Astrocyte (in vitro differentiated cells and primary cell): ENCODE measurements at regions not wholly inside any gene's neighbourhood (a gene's known extent, or its start where the extent isn't known, plus 50 kb on each side); places are given as distances from the start of the nearest gene placed in this dataset.

ENCODE experiments used
- DNase-seq: peaks from one replicate; pipeline ENCODE4 v3.0.0-alpha.2; 2010; ENCODE audit warnings: low read depth
- FAIRE-seq: peaks from 2 replicates; lab custom pipeline; 2011; peaks lifted over from hg19 to GRCh38; lab: Jason Lieb, UNC
- H2AFZ ChIP-seq: 2 replicates; pipeline ENCODE4 v1.6.0; 2012; ENCODE audit warnings: low read depth, low read length, inconsistent platforms
- H3K27ac ChIP-seq: 2 replicates; pipeline ENCODE4 v1.5.1; 2011; ENCODE audit warnings: low read depth, low read length, inconsistent platforms
- H3K27me3 ChIP-seq: 2 replicates; pipeline ENCODE4 v1.6.0; 2011; ENCODE audit warnings: low read length, inconsistent platforms; ENCODE audit not compliant: insufficient read depth
- H3K36me3 ChIP-seq: 2 replicates; pipeline ENCODE4 v1.5.1; 2011; ENCODE audit warnings: low read length, inconsistent platforms; ENCODE audit not compliant: insufficient read depth
- H3K4me1 ChIP-seq: 2 replicates; pipeline ENCODE4 v1.5.1; 2011; ENCODE audit warnings: low read length, inconsistent platforms; ENCODE audit not compliant: insufficient read depth
- H3K4me2 ChIP-seq: 2 replicates; pipeline ENCODE4 v1.6.0; 2012; ENCODE audit warnings: low read length, inconsistent platforms
- H3K4me3 ChIP-seq: 2 replicates; pipeline ENCODE4 v1.5.1; 2011; ENCODE audit warnings: low read depth, mild to moderate bottlenecking, low read length, inconsistent platforms; ENCODE audit not compliant: insufficient read depth
- H3K79me2 ChIP-seq: 2 replicates; pipeline ENCODE4 v1.6.0; 2012; ENCODE audit warnings: mild to moderate bottlenecking, low read length, inconsistent platforms; ENCODE audit not compliant: insufficient read depth
- H3K9ac ChIP-seq: 2 replicates; pipeline ENCODE4 v1.6.0; 2012; ENCODE audit warnings: mild to moderate bottlenecking, low read length, inconsistent platforms
- H3K9me3 ChIP-seq: 2 replicates; pipeline ENCODE4 v1.5.1; 2012; ENCODE audit warnings: low read depth, mild to moderate bottlenecking, low read length, inconsistent platforms; ENCODE audit not compliant: insufficient read depth
- H4K20me1 ChIP-seq: 2 replicates; pipeline ENCODE4 v1.6.0; 2012; ENCODE audit warnings: low read length, inconsistent platforms; ENCODE audit not compliant: insufficient read depth
- H3K27ac Mint-ChIP-seq: one replicate; pipeline ENCODE4 v1.8.0; 2021; ENCODE audit warnings: mild to moderate bottlenecking, mixed read lengths; ENCODE audit not compliant: unreplicated experiment
- H3K27me3 Mint-ChIP-seq: one replicate; pipeline ENCODE4 v1.8.0; 2021; ENCODE audit warnings: low read depth, mixed read lengths; ENCODE audit not compliant: unreplicated experiment
- H3K36me3 Mint-ChIP-seq: one replicate; pipeline ENCODE4 v1.8.0; 2021; ENCODE audit warnings: low read depth, mixed read lengths; ENCODE audit not compliant: unreplicated experiment
- H3K4me1 Mint-ChIP-seq: one replicate; pipeline ENCODE4 v1.8.0; 2021; ENCODE audit warnings: low read depth, mixed read lengths; ENCODE audit not compliant: unreplicated experiment
- H3K4me3 Mint-ChIP-seq: one replicate; pipeline ENCODE4 v1.8.0; 2021; ENCODE audit warnings: mild to moderate bottlenecking, moderate library complexity, mixed read lengths; ENCODE audit not compliant: unreplicated experiment
- H3K9me3 Mint-ChIP-seq: one replicate; pipeline ENCODE4 v1.8.0; 2021; ENCODE audit warnings: mild to moderate bottlenecking, mixed read lengths; ENCODE audit not compliant: unreplicated experiment
- CTCF ChIP-seq: IDR thresholded peaks from 2 replicates; pipeline ENCODE4 v1.5.1; 2011; ENCODE audit warnings: low read depth, mild to moderate bottlenecking, inconsistent platforms, low read length, moderate library complexity; ENCODE audit not compliant: insufficient read depth
- EZH2 ChIP-seq: IDR thresholded peaks from 2 replicates; pipeline ENCODE4 v1.6.1; 2012; ENCODE audit warnings: mild to moderate bottlenecking, low read length, inconsistent platforms; ENCODE audit not compliant: insufficient read depth

- no peak for FAIRE-seq
- no peak for TF ChIP-seq CTCF
- TF ChIP-seq EZH2: no peak
- Mint-ChIP-seq H3K4me3 (no peak overlapping the region), H3K27ac (no peak overlapping the region), H3K36me3 (no peaks in the 10 kb centered on the region), H3K4me1 (no peaks in the 10 kb centered on the region), H3K27me3 (no peaks in the 10 kb centered on the region), H3K9me3 (no peaks in the 10 kb centered on the region)
- Histone ChIP-seq H3K4me2 (no peak overlapping the region), H3K36me3 (no peaks in the 10 kb centered on the region), H3K27me3 (no peaks in the 10 kb centered on the region), H3K4me3 (no peak overlapping the region), H3K4me1 (no peaks in the 10 kb centered on the region), H3K9ac (no peak overlapping the region), H3K79me2 (no peaks in the 10 kb centered on the region), H2AFZ (no peak overlapping the region), H4K20me1 (no peaks in the 10 kb centered on the region), H3K9me3 (no peaks in the 10 kb centered on the region), H3K27ac (no peak overlapping the region)
- no peak for DNase-seq
Observed at GRCh38 chr2:184294831-184295230, 303.5 kb upstream of the ZNF804A start.

GRCh38 chr2:184297085-184297484 lies 301.2 kb upstream of the ZNF804A start:
- no peak for DNase-seq
- Histone ChIP-seq H3K27ac (no peak overlapping the region), H4K20me1 (no peaks in the 10 kb centered on the region), H3K4me1 (no peaks in the 10 kb centered on the region), H3K4me3 (no peak overlapping the region), H3K79me2 (no peaks in the 10 kb centered on the region), H3K36me3 (no peaks in the 10 kb centered on the region), H3K9me3 (no peaks in the 10 kb centered on the region), H3K9ac (no peak overlapping the region), H3K27me3 (no peaks in the 10 kb centered on the region), H2AFZ (no peak overlapping the region), H3K4me2 (no peak overlapping the region)
- no peaks in the 10 kb centered on the region for H3K36me3 Mint-ChIP-seq
- H3K4me3 Mint-ChIP-seq: no peak overlapping the region
- H3K27me3 Mint-ChIP-seq: no peaks in the 10 kb centered on the region
- H3K4me1 Mint-ChIP-seq: no peaks in the 10 kb centered on the region
- H3K9me3 Mint-ChIP-seq: no peaks in the 10 kb centered on the region
- no peak for TF ChIP-seq EZH2
- no peak for TF ChIP-seq CTCF
- no peak for FAIRE-seq
- H3K27ac Mint-ChIP-seq: no peak overlapping the region

GRCh38 chr2:184302506-184302905 lies 295.8 kb upstream of the ZNF804A start:
- FAIRE-seq (no peak), DNase-seq (no peak)
- Mint-ChIP-seq H3K27ac (peak overlapping the region; percentile 85), H3K36me3 (no peaks in the 10 kb centered on the region), H3K9me3 (no peaks in the 10 kb centered on the region), H3K27me3 (no peaks in the 10 kb centered on the region), H3K4me3 (no peak overlapping the region), H3K4me1 (peaks cover 15% of the 10 kb centered on the region)
- no peaks in the 10 kb centered on the region for H4K20me1 ChIP-seq
- no peak overlapping the region for H3K4me3 ChIP-seq
- no peaks in the 10 kb centered on the region for H3K4me1 ChIP-seq
- H3K4me2 ChIP-seq: no peak overlapping the region
- no peak overlapping the region for H3K9ac ChIP-seq
- no peak for TF ChIP-seq CTCF
- TF ChIP-seq EZH2: no peak
- H3K27me3 ChIP-seq: no peaks in the 10 kb centered on the region
- H3K36me3 ChIP-seq: no peaks in the 10 kb centered on the region
- no peak overlapping the region for H2AFZ ChIP-seq
- no peak overlapping the region for H3K27ac ChIP-seq
- H3K9me3 ChIP-seq: no peaks in the 10 kb centered on the region
- H3K79me2 ChIP-seq: no peaks in the 10 kb centered on the region
